Stimulated activated CD4-positive, alpha-beta T cell treated with anti-CD3 and anti-CD28 coated beads, Interleukin-12 subunit alpha, Interleukin-12 subunit beta, amount 100 ng/mL, for 24 hours (primary cell): ENCODE measurements at regions not wholly inside any gene's neighbourhood (a gene's known extent, or its start where the extent isn't known, plus 50 kb on each side); places are given as distances from the start of the nearest gene placed in this dataset.

Experiments used
- DNase-seq, 2 experiments: peaks; one replicate each; pipeline ENCODE4 v3.0.0-alpha.2; 2020; ENCODE audit warnings: low read depth in 2 of 2

GRCh38 chr2:12253167-12253778 lies 463.5 kb upstream of the TRIB2 start:
- DNase-seq: no peak

DNA sequence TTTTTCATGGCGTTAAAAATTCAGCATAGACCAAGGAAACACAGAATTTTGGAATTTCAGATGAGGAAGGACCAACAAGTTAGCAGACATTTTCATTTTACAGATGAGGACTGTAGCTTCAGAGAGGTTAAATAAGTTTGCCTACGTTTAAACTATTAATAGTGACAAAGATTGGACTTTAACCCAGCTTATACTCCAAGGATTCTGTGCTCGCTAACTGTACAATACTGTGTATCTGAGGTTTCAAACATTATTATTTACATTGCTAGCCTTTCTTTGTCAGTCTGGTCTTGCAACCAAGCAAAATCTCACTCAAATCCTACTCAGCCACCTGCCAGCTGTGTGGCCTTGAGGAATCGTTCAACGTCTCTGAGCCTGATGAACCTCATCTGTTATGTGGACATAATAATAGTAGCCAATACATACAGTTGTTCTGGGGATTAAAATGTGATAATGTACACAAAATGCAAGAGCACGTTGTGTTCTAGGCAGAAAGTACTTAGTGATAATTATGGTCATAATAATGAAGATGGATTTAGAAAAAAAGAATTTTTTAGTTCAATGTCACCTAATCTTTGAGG lies 462.4 kb upstream of the TRIB2 start:
- DNase-seq: no peak

- no peak for DNase-seq
Measured at GRCh38 chr2:12256206-12256605, 460.5 kb upstream of the TRIB2 start.

- no peak for DNase-seq
Measured at GRCh38 chr2:12257476-12257875, 459.3 kb upstream of the TRIB2 start.

- no peak for DNase-seq
Measured at GRCh38 chr2:12259493-12259892, 457.2 kb upstream of the TRIB2 start.

- DNase-seq: no peak
Measured at GRCh38 chr2:12261986-12262680, 454.6 kb upstream of the TRIB2 start.

DNA sequence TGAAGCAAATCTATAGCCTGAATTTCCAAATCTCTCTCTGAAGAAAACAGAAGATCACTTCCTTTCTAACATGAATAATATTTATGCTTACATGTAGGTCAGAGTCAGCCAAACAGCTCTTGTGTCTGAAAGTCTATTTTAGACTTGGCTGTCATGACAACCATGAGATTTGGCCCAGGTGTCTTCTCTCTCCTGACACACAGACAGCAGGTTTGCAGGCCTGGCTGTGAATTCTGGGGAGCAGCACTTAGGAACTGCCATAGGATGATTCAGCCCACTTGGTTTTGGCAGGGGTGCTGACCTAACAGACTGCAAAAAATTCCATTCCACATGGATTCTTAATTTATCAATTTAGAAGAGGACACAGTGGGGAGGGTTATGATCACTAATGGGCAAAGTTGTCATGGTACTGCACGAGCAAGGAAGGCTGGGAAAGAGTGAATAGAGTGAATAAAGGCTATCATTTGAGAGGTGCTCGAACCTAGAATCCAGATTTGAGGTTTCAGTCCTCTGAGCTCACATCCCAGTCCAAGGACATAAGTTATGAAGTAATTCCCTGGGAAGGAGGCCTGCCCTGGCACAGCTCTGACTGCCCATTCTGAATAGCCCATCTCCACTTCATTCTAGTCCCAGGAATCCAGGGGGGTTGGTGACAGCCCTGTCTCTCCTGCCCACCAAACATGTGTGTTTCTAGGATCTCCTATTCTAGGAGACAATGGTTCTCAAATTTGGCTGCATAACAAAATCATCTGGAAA lies 453.9 kb upstream of the TRIB2 start:
- DNase-seq: no peak

DNA sequence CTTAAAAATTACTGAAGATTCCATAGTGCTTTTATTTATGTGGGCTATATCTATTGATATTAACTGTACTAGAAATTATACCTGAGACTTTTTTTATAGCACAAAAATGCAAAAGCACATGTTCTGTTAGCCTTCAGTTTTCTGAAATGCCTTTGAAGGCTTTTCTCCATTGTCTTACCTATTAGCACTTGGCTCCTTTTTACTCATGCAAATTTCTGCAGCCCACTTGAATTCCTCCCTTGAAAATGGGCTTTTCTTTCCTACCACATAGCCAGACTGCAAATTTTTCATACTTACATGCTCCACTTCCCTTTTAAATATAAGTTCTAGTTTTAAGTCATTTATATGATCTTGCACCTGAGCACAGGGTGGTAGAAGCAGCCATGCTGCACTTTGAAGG lies 453.0 kb upstream of the TRIB2 start:
- DNase-seq: no peak

DNA sequence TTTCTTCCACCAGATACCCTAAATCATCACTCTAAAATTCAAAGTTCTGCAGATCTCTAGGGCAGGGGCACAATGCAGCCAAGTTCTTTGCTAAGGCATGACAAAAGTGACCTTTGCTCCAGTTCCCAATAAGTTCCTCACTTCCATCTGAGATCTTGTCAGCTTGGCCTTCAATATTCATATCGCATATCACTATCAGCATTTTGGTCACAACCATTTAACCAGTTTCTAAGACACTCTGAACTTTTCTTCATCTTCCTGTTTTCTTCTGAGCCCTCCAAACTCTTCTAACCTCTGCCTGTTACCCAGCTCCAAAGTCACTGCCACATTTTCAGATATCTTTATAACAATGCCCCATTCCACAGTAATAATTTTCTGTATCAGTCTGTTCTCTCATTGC lies 452.6 kb upstream of the TRIB2 start:
- no peak for DNase-seq

DNA sequence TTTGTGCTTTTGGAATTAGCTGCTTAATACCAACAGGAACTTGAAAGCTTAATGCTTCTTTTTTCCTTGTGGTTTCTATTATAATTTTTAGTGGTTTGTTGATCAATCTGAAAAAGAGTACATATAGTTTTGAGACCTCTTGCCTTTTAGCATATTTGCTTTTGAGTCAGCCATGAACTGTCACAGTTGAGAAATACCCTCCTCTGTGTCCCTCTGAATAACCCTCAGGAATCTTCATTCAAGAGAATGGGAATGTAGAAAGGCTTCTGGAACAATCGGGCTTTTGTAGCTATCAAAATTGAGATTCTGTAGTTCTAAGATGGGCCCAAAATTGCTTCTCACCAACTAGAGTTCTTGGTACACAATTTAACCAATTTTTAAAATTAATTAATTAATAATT lies 451.1 kb upstream of the TRIB2 start:
- DNase-seq: no peak

- DNase-seq: no peak
Measured at GRCh38 chr2:12267042-12267441, 449.7 kb upstream of the TRIB2 start.

GRCh38 chr2:12269041-12269972 lies 447.4 kb upstream of the TRIB2 start:
- no peak for DNase-seq

DNA sequence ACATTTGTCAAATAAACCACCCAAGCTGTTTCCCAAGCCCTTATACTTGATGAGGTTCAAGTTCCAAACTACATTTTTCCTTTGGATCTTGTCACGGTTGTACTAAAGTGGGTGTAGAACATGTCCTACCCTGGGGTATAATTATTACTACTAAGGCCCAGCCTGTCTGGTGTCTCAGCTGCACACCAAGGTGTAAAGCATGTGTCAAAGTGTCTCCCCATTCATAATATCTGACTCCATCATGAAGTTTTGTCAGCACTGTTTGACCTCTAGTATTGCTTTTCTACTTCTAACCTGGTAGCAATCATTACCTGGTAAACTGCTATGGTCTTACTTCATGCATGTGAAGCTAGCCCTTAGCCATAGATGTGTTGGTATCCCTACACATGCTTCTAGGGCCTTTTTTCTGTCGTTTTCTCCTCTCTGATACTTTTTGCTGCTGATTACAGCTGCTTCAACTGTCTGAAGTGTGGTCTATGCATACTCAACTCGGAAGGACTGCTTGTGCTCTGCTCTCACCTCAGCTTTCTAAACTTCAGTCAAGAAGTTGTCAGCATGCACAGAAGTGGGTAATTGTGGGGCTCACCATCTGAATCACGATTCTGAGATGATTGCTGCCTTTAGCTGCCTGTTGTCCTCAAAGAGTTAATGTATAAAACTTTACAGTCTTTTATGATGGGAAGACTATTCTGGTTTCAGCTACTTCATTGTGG lies 445.7 kb upstream of the TRIB2 start:
- DNase-seq: no peak

DNA sequence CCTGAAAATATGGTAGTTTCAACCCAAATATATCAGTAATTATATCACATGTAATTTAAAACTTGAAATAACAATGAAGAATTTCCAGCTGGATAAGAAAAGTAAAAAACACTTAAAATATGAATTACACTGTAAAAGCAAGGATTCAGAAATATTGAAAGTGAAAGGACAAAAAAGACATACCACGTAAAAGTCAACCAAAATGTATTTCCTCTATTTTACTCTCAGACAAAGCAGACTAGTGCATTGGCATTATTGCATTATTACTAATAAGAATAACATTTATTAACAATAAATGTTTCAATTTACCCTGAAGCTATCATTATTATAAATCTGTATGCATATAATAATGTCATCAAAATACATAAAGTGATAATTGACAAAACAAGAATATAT lies 445.1 kb upstream of the TRIB2 start:
- DNase-seq: no peak

DNA sequence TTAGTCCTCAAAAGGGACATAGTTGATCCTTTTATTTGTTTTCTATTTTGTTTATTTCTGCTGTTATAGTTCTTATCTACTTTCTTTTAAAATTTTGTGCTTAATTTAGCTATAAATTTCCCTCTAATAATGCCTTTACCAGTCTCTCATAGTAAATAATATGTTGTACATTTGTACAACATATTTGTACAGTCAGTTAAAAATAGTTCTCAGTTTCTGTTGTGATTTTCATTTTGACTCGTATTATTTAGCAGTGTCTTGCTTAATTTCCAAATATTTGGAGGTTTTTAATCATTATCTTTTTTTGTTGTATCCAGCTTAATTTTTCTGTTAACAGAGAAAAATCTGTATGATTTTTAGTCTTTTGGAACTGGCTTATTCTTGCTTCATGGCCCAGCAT lies 443.6 kb upstream of the TRIB2 start:
- DNase-seq: no peak

DNA sequence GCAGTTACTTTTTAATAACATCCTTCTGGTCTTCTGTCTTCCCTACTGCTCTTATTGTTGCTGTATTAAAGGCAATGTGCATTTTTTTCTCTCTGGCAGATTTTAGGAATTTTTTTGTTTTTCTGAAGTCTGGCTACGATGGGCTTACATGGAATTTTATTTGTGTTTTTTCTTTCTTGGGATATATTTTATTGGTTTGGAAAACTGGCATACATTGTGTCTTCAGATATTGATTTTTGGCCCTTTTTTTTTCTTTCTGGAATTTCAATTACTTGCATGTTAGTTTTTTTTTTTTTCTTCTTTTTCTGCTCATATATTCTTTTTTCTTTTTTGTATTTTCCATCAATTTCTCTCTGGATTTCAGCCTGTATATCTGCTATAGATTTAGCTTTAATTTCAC lies 442.1 kb upstream of the TRIB2 start:
- no peak for DNase-seq

GRCh38 chr2:12277241-12278034 lies 439.3 kb upstream of the TRIB2 start:
- DNase-seq: no peak

DNA sequence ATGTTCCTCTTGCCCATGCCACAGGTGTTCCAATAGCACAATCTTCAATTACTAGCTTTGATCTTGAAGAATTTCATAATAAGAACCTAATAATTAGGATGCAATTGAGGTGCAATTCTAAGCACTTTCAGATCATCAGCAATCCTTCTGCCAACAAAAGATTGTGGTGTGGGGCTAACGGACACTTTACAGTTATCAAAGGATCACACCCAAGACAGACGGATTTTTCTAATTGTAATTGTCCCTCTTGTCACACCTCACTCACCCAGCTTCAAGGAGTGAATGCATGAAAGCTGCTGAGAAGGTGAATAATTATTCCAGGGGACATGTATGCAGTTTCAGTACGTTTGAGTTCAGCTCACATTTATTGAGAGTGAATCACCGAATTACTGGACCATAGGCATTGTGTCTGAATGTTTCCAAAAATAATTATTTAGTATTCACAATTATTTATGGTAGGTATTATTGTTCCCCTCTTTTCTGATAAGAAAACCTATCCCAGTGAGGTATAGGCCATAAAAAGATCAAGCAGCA lies 438.5 kb upstream of the TRIB2 start:
- no peak for DNase-seq

GRCh38 chr2:12282780-12283695 lies 433.7 kb upstream of the TRIB2 start:
- DNase-seq: no peak
